ENCODE measurements at regions not wholly inside any gene's neighbourhood (a gene's known extent, or its start where the extent isn't known, plus 50 kb on each side); places are given as distances from the start of the nearest gene placed in this dataset.
"Not testable (repeated sequence)": the region's sequence is repeated elsewhere in the genome, so short reads cannot be mapped to it uniquely, and the experiment has no call there.

DNA sequence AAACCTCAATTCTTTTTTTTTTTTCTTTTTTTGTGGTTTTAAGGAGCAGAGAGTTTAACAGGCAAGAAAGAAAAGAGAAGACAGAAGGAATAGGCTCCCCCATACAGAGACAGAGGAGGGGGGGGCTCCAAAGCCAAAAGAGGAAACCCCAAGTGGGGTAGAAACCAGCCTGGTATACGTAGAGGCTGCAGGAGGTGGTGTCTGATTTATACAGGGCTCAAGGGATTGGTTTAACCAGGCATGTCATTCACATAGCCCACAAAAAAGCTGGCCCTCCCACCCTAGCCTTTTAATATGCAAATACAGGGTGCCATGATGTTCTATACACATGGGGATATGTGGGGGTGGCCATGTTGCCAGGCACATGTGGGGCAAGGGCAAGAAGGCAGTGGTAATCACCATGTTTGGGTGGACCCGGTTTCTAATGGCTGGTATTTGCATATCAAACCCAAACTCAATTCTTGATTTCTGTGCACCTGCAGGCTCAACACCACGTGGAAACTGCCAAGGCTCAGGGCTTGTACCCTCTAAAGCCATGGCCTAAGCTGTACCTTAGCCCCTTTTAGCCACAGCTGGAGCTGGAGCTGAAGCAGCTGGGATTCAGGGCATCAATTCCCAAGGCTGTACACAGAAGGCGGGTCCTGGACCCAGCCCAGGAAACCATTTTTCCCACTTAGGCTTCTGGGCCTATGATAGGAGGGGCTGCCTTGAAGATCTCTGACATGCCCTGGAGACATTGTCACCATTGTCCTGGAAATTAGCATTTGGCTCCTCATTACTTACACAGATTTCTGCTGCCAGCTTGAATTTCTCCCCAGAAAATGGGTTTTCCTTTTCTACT is 170.3 kb downstream of the MAIP1 start:
- no peak for DNase-seq
- intact Hi-C loops (cut with DNase I, micrococcal nuclease) = no loop called here
- ATAC-seq (ENCODE audit: poor library complexity) = no peak
- no peaks in the 10 kb centered on the region for H3K36me3 ChIP-seq (ENCODE audit: insufficient read depth, low read length)
- ChIA-PET CTCF (no interaction called here), POLR2A (no interaction called here)
- H3K27me3 ChIP-seq (ENCODE audit: control insufficient read depth in 1 of 2, insufficient read depth in 2 of 2, low read length in 2 of 2) = no peaks in the 10 kb centered on the region
- no peak overlapping the region for H3K27ac ChIP-seq (ENCODE audit: low read depth in 1 of 2, low read length in 2 of 2)
- Mint-ChIP-seq H3K9me3 (no peaks in the 10 kb centered on the region), H3K27me3 (no peaks in the 10 kb centered on the region), H3K36me3 (ENCODE audit: low read depth) (no peaks in the 10 kb centered on the region), H3K4me1 (ENCODE audit: low read depth) (no peaks in the 10 kb centered on the region), H3K27ac (no peak overlapping the region), H3K4me3 (no peak overlapping the region)
- TF ChIP-seq, protein P1, sequence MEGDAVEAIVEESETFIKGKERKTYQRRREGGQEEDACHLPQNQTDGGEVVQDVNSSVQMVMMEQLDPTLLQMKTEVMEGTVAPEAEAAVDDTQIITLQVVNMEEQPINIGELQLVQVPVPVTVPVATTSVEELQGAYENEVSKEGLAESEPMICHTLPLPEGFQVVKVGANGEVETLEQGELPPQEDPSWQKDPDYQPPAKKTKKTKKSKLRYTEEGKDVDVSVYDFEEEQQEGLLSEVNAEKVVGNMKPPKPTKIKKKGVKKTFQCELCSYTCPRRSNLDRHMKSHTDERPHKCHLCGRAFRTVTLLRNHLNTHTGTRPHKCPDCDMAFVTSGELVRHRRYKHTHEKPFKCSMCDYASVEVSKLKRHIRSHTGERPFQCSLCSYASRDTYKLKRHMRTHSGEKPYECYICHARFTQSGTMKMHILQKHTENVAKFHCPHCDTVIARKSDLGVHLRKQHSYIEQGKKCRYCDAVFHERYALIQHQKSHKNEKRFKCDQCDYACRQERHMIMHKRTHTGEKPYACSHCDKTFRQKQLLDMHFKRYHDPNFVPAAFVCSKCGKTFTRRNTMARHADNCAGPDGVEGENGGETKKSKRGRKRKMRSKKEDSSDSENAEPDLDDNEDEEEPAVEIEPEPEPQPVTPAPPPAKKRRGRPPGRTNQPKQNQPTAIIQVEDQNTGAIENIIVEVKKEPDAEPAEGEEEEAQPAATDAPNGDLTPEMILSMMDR (IDR thresholded peaks at IDR 0.05) = no peak
- H3K9me3 ChIP-seq (ENCODE audit: control insufficient read depth in 1 of 2, insufficient read depth in 1 of 2, low read length in 2 of 2) = no peaks in the 10 kb centered on the region
- H3K4me1 ChIP-seq (ENCODE audit: insufficient read depth, low read length) = no peaks in the 10 kb centered on the region
- H3K4me3 ChIP-seq (ENCODE audit: low read length) = no peak overlapping the region

DNA sequence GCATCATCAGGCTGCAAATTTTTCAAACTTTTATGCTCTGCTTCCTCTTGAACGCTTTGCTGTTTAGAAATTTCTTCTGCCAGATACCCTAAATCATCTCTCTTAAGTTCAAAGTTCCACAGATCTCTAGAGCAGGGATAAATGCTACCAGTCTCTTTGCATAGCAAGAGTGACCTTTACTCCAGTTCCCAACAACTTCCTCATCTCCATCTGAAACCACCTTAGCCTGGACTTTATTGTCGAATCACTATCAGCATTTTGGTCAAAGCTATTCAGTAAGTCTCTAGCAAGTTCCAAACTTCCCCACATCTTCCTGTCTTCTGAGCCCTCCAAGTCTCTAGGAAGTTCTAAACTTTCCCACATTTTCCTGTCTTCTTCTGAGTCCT is 170.9 kb downstream of the MAIP1 start:
- H3K27ac ChIP-seq (ENCODE audit: low read depth in 1 of 2, low read length in 2 of 2); ATAC-seq (ENCODE audit: poor library complexity); CTCF ChIA-PET; H3K27me3 ChIP-seq (ENCODE audit: control insufficient read depth in 1 of 2, insufficient read depth in 2 of 2, low read length in 2 of 2); H3K36me3 Mint-ChIP-seq (ENCODE audit: low read depth); H3K27ac Mint-ChIP-seq; DNase-seq; intact Hi-C loops (cut with DNase I, micrococcal nuclease); H3K36me3 ChIP-seq (ENCODE audit: insufficient read depth, low read length); H3K4me1 ChIP-seq (ENCODE audit: insufficient read depth, low read length); H3K4me1 Mint-ChIP-seq (ENCODE audit: low read depth); H3K9me3 ChIP-seq (ENCODE audit: control insufficient read depth in 1 of 2, insufficient read depth in 1 of 2, low read length in 2 of 2); H3K27me3 Mint-ChIP-seq; H3K4me3 Mint-ChIP-seq; H3K4me3 ChIP-seq (ENCODE audit: low read length); H3K9me3 Mint-ChIP-seq; POLR2A ChIA-PET: not testable (repeated sequence)

DNA sequence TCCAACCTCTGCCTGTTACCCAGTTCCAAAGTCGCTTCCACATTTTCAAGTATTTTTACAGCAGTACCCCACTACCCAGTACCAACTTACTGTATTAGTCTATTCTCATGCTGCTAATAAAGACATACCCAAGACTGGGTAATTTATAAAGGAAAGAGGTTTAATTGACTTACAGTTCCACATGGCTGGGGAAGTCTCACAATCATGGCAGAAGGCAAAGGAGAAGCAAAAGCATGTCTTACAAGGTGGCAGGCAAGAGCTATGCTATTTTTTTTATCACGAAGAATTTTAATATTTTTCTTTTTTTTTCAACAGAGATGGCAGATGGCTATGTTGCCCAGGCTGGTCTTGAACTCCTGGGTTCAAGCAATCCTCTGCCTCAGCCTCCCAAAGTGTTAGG is 171.3 kb downstream of the MAIP1 start:
- H3K27me3 ChIP-seq (ENCODE audit: control insufficient read depth in 1 of 2, insufficient read depth in 2 of 2, low read length in 2 of 2); H3K36me3 Mint-ChIP-seq (ENCODE audit: low read depth); H3K4me3 Mint-ChIP-seq; H3K4me1 Mint-ChIP-seq (ENCODE audit: low read depth); H3K9me3 Mint-ChIP-seq; H3K4me3 ChIP-seq (ENCODE audit: low read length); H3K27me3 Mint-ChIP-seq; CTCF ChIA-PET; ATAC-seq (ENCODE audit: poor library complexity); H3K27ac Mint-ChIP-seq; H3K4me1 ChIP-seq (ENCODE audit: insufficient read depth, low read length); POLR2A ChIA-PET; H3K9me3 ChIP-seq (ENCODE audit: control insufficient read depth in 1 of 2, insufficient read depth in 1 of 2, low read length in 2 of 2); DNase-seq; H3K36me3 ChIP-seq (ENCODE audit: insufficient read depth, low read length); intact Hi-C loops (cut with DNase I, micrococcal nuclease); H3K27ac ChIP-seq (ENCODE audit: low read depth in 1 of 2, low read length in 2 of 2): not testable (repeated sequence)

DNA sequence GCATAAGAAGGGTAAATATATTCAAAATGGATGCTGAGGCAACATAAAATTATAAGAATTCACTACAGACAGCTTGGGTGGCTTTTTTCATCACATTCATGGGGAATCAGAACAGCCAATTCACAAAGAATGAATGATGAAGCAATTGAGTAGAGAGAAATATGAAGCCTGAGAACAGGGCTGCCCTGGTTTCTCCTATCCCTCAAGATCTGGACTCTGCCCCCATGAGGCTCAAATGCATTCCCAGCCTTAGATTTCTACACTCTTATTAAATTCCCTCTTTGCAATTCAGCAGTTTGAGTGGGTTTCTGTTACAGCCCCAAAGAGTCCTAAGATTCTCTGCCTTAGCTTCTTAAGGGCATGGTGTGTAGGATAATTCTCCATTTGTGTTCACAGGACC is 172.5 kb downstream of the MAIP1 start:
- no peak for DNase-seq

More for the DNA sequence above, 172.5 kb downstream of the MAIP1 start:
- ATAC-seq (ENCODE audit: poor library complexity) = no peak
- Mint-ChIP-seq H3K4me1 (ENCODE audit: low read depth) (no peaks in the 10 kb centered on the region), H3K27me3 (no peaks in the 10 kb centered on the region), H3K4me3 (no peak overlapping the region), H3K36me3 (ENCODE audit: low read depth) (no peaks in the 10 kb centered on the region), H3K9me3 (no peaks in the 10 kb centered on the region), H3K27ac (no peak overlapping the region)
- CTCF ChIA-PET = no interaction called here
- H3K36me3 ChIP-seq (ENCODE audit: insufficient read depth, low read length) = no peaks in the 10 kb centered on the region
- POLR2A ChIA-PET = no interaction called here
- TF ChIP-seq, protein P1 (IDR thresholded peaks at IDR 0.05) = no peak
- H3K4me3 ChIP-seq (ENCODE audit: low read length) = no peak overlapping the region
- no peaks in the 10 kb centered on the region for H3K27me3 ChIP-seq (ENCODE audit: control insufficient read depth in 1 of 2, insufficient read depth in 2 of 2, low read length in 2 of 2)
- intact Hi-C loops (cut with DNase I, micrococcal nuclease) = no loop called here
- H3K27ac ChIP-seq (ENCODE audit: low read depth in 1 of 2, low read length in 2 of 2) = no peak overlapping the region
- no peaks in the 10 kb centered on the region for H3K4me1 ChIP-seq (ENCODE audit: insufficient read depth, low read length)
- no peaks in the 10 kb centered on the region for H3K9me3 ChIP-seq (ENCODE audit: control insufficient read depth in 1 of 2, insufficient read depth in 1 of 2, low read length in 2 of 2)

Measured in CD4-positive, alpha-beta T cell (primary cell).